Heart left ventricle (tissue), 13 donors: ENCODE measurements at regions not wholly inside any gene's neighbourhood (a gene's known extent, or its start where the extent isn't known, plus 50 kb on each side); places are given as distances from the start of the nearest gene placed in this dataset.

Source experiments
- POLR2A ChIP-seq, 2 donors: fragments of 450-650 bp; IDR thresholded peaks; one replicate each; pipeline ENCODE4 v1.6.1; 2017; ENCODE audit warnings: antibody characterized with exemption in 2 of 2, mild to moderate bottlenecking in 2 of 2, moderate library complexity in 2 of 2
- TF ChIP-seq, protein P1 (sequence below), 12 donors: fragments of 200-600 bp; sonication (generic) in 4 of 12; IDR thresholded peaks; one replicate each; pipeline versions ENCODE4 v1.5.0 to v1.8.0; 2018 to 2022; ENCODE audit warnings: antibody characterized with exemption in 12 of 12, mild to moderate bottlenecking in 5 of 12
- donor health status: ischemic (EF 13 %, LVEDD 7.1; RV severe dilation, severe dysfunction).
- donor health status: DM: no; HTN: yes; CAD: no.
- donor health status: DM: no; HTN: no; CAD: no.
- donor health status: ischemic (EF 25% LVEDD 6.9; RV normal size, moderate dysfunction).
- donor health status: ischemic (EF 25% LVEDD 5.7; RV mildly dilated, moderate dysfunction).
- donor health status: ischemic (EF 35%, LVEDD 5.7; RV mildly dilated, moderate dysfunction).
- donor health status: nonischemic (EF 11% LVEDD 7.7; RV severe dilation, severe dysfunction).
- donor health status: DM: yes; HTN: yes; CAD: no.
- donor health status: PGD.
- donor health status: ischemic (EF 29% LVEDD 5.4; RV normal size, mild dysfunction).
- donor health status: nonischemic (EF 23%, LVEDD 6.1; RV moderate dilation, normal function).

DNA sequence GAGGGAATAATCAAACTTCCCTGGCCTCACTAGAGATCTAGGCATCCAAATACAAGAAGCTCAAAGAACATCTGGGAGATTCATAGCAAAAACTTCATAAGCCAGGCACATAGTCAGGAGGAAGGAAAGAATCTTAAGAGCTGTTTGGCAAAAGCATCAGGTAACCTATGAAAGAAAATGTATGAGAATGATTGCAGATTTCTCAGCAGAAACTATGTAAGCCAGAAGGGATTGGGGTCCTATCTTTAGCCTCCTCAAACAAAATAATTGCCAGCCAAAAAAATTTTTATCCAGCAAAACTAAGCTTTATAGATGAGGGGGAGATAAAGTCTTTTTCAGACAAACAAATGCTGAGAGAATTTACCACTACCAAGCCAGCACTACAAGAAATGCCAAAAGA is 1036.3 kb downstream of the TBL1XR1 start:
- TF ChIP-seq, protein P1, sequence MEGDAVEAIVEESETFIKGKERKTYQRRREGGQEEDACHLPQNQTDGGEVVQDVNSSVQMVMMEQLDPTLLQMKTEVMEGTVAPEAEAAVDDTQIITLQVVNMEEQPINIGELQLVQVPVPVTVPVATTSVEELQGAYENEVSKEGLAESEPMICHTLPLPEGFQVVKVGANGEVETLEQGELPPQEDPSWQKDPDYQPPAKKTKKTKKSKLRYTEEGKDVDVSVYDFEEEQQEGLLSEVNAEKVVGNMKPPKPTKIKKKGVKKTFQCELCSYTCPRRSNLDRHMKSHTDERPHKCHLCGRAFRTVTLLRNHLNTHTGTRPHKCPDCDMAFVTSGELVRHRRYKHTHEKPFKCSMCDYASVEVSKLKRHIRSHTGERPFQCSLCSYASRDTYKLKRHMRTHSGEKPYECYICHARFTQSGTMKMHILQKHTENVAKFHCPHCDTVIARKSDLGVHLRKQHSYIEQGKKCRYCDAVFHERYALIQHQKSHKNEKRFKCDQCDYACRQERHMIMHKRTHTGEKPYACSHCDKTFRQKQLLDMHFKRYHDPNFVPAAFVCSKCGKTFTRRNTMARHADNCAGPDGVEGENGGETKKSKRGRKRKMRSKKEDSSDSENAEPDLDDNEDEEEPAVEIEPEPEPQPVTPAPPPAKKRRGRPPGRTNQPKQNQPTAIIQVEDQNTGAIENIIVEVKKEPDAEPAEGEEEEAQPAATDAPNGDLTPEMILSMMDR (IDR thresholded peaks at IDR 0.05), result no peak
- no peak for TF ChIP-seq POLR2A (IDR thresholded peaks at IDR 0.05)
